SK-MEL-5 (cell line): ENCODE measurements at regions not wholly inside any gene's neighbourhood (a gene's known extent, or its start where the extent isn't known, plus 50 kb on each side); places are given as distances from the start of the nearest gene placed in this dataset.

Experiments
- DNase-seq: peaks from one replicate; pipeline ENCODE4 v3.0.0-alpha.2; 2016; ENCODE audit warnings: low read depth, low spot score
- in situ Hi-C: cut with HindIII; loops from 2 replicates; pipeline ENCODE4 v1.10.0; 2016; ENCODE audit warnings: low sequenced_read_pairs, high pct_unique_total_duplicates, low pct_unique_long_range_greater_than_20kb

DNA sequence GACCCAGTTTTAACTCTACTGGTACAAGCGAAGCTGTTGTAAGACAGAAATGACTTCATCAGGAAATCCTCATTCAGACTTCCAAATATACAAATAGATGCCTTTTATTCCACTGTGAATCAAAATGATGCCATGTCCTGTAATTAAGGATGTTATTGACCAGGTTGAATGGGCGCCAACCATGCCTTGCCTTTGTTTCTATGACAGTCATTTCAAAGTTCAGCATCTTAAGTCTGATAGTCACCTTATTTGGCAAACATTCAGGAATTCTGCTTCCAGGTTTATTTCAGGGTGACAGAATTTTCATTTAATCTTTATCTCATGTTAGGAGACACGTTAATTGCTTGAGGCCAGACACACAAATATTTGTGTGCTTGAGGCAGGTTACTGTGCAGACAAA is 592.8 kb upstream of the JAG1 start:
- in situ Hi-C loops, result no loop called here
- DNase-seq, result no peak

DNA sequence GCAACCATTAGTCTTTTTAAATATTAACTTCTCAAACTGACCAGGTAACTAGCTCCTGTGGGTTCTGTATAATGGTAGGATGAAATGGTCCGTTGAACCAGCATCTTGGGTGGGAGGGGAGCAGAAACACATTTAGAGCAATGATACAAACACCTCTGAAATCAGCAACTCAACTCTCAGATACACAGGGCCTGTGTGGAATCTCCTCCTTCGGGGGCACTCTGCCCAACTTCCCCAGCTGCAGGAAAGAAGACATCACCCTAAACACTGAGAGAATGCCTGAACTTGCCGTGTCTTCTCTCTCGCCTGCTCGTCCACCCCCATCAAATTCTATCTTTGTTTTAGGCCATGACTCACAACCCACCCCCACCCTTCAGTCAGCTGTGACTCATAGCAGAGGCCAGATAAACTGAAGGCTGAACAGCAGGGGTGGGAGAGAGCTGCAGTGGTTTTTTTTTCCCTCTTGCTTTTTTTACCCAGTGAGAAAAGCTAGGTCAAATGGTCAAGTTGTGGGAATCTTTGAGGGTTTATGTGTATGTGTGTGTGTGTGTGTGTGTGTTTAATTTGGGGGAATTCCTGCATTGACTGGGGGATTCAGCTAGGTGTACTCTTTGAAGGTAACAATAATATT is 593.4 kb upstream of the JAG1 start:
- DNase-seq, result peak; percentile 85
- in situ Hi-C loops, result no loop called here

DNA sequence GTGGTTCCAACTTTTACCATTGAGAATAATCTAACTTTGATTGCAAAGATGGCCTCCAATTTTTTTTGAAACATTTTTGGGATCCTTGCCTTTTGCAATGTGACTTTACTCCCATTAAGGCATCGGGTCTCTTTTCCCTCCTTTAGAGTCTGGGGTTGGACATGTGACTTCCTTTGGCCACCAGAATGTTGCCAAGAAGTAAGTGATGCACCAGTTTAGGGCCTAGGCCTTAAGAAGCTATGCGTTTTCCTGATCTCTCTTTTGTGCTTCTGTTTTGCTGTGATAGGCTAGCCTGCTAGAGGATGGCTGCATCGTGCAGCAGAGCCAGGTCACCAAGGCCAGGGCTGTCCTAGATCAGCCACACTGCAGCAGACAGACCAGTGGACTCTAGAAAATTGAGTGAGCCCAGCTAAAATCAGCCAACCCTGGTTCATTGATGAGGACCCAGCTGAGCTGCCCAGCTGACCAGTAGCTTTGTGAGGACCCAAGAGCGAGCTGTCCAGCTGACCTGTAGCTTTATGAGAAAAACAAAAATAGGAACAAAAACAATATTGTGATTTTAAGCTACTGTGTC is 594.0 kb upstream of the JAG1 start:
- in situ Hi-C loops, result no loop called here
- DNase-seq, result no peak

DNA sequence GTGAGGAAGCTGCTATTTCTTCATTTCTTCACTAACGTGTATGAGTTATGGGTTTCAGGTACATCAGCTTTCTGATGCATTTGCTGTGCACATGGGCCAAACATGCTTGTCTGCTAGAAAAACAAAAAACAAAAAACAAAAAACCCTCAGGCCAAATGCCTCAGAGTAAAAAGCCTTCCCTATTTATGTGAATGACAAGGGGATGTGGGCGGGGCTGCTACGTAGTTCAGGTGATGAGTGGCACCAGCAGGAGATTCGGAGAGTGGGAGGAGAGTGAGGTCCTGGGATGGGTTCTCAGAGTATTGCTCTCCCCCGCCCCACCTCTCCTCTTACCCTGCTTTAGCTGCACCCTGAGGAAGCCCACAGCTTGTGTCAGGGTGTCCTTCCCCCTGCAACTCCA is 596.8 kb upstream of the JAG1 start:
- in situ Hi-C loops, result no loop called here
- no peak for DNase-seq

DNA sequence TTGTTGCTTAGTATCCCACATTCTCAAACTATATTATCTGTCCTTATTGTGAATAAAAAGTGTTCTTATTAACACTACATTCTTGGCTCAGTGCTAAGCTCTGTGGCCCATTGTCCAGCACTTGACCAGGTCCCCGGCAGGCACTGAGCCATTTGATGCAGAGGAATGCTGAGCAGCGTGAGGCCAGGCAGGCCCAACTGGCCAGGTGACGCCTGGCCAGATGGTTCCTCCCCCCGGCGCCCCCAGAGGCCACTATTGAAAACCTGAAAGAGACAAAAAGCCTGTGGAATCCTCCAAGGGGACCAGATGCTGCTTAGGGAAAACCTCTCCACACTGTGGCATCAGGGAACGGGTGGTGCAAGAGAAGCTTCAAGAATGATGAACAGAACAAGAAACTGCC is 597.5 kb upstream of the JAG1 start:
- in situ Hi-C loops, result no loop called here
- DNase-seq, result no peak

DNA sequence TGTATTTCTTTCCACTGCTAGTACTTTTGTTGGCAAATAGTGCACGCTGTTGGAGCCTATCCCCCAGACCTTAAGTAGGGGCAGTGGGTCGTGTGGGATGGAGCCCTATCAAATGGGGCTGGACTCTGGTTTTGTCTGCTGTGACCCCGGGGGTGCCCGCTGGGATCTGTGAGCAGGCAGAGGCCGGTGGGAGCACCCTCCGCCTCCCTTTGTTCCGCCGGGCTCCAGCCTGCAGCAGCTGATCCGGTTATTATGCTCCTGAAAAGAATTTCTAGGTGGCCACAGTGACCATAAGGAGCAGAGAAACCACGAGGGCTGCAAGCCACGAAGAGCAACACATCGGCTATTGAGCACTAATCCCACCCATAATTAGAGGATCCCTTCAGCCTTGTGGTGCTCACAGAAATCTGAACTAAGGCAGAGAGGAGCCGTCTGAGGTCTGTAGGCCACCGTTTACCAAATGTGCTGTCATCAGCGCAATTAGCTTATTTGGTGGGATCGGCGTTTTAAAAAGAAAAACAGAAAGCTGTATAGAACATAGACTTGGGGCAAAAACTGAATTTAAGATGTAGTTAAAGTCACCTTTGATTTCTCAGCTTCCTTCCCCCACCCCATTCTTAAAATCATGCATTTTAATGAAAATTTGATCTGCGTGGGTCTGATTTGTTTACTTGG is 598.3 kb upstream of the JAG1 start:
- in situ Hi-C loops, result no loop called here
- no peak for DNase-seq

DNA sequence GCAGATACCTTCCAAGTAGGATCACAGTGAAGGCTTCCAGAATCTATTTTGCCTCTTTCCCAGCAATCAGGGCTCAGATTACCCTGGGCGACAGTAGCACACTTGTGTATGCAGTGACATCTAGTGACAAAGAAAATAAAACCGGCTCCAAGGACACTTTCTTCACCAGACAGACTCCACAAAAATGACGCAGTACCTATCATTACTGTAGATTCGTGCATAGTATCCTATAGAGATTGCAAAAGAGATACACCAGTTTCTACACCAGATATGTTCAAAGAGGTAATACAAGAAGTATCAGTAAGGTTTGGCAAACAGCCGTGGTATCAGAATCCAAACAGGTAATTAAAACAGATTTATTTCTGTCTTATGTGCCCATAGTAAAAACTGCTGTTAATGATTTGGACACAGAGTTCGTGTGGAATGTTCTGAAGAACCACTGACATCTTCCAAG is 600.4 kb upstream of the JAG1 start:
- in situ Hi-C loops, result no loop called here
- DNase-seq, result peak; percentile 91

DNA sequence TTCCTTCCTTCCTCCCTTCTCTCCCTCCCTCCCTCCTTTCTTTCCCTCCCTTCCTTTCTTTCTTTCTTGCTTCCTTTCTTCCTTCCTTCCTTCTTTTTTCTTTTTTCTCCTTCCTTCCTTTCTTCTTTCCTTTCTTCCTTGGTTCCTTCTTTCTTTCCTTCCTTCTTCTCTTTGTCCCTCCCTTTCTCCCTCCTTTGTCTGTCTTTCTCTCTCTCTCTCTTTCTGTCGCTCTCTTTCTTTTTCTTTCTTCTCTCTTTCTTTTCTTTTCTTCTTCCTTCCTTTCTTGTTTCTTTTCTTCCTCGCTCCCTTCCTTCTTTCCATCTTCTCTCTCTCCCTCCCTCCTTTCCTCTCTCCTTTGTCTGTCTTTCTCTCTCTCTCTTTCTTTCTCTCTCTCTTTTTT is 601.9 kb upstream of the JAG1 start:
- DNase-seq, result no peak
- in situ Hi-C loops, result no loop called here

DNA sequence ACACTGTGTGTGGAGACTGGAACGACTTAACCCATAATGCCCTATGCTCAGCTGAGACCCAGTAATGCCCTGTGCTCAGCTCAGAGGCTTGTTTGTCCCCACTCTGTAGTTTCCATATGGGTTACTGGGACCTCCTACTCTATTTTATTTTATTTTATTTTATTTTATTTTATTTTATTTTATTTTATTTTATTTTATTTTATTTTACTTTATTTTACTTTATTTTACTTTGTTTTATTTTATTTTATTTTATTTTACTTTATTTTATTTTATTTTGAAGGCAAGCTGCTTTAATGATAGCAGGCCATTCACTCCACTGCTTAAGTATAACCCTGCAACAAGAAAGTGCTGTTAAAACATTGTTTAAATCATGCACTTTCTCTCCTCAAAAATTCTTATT is 603.4 kb upstream of the JAG1 start:
- in situ Hi-C loops, result no loop called here

DNA sequence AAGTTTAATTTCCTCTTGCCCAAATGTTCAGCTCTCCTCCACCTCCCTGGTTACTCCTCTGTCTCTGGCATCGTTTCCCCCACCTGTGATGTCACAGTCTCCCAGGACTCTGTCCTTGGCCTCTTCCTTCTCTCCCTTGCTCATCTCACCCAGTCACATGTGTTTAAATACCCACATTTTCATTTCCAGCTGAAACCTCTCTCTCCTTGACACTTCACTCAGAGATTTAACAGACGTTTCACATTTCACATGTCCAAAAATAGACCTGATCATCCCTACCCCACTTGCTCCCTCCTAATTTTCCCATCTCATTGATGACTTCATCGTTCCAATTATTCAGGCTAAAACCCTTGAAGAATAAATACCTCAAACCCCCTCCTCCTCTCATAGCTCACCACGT is 604.1 kb upstream of the JAG1 start:
- DNase-seq, result no peak
- in situ Hi-C loops, result no loop called here

More for the DNA sequence above, 603.4 kb upstream of the JAG1 start:
- no peak for DNase-seq

DNA sequence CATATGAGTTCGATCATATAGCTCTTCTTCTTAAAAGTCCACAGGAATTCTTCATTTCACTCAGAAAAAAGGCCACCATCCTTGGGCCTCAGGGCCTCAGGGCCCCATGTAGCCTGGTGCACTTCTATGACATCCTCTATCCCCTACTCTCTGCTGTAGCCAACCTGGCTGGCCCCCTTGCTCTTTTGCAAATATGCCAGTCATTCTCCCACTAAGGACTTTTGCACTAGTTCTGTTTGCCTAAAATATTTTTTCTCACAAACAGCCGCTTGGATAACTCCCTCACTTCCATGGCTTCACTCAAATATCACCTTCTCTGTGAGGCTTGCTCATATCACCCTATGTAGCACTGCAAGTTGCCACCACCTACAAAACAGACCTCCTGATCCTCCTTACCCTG is 604.7 kb upstream of the JAG1 start:
- in situ Hi-C loops, result no loop called here
- no peak for DNase-seq

DNA sequence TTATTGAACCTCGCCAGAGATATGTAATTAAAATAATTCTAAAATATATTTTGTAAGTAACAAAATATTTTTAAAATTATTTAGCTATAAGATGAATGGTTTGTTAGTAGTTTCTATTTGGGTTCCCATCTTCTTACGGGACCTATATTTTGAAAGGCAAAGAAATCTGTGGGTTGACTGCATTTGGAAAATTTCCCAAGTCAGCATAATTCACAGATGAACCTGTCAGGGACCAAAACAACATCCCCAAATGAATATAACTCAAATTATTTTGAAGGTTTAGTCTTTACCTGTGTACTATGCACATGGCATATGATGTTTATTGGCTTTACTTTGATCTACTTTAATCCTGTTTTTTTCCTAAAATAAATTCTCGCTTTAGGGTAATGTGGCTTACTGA is 607.4 kb upstream of the JAG1 start:
- in situ Hi-C loops, result no loop called here

DNA sequence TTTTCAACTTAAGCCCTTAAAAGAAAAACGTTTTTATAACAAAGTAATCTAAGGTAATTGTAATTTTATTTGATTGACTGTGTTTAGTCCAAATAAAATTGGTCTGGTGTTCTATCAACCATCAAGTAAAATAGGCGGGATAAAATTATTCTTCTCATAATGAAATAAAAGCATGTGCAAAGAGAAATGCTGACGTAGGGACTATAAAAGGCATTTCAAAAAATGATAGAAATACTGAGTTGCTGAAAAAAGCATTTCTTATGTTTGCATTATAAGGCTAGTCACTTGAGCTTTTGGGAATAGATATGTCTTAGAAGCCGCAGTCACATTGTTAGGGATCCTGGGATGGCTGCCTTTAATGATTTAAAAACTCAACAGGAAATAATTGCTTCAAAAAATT is 608.0 kb upstream of the JAG1 start:
- DNase-seq, result no peak
- in situ Hi-C loops, result no loop called here

More for the DNA sequence above, 607.4 kb upstream of the JAG1 start:
- DNase-seq, result no peak

DNA sequence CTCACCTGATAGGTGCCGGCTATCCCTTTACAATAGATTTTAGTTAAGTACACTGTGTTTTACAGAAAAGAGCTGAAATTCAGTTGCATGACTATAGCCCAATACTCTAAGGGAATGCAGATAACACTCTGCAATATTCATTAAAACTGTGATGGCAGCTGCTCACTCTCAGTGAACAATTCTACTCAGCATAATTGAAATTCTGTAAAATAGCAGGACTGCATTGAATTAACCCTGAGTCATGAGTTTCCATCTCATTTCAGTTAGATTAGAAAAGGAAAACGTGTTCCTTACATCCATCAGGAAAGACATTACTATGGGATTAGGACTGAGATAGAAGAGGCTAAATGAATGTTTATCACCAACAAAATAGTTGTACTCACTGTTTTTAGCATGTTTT is 613.3 kb upstream of the JAG1 start:
- DNase-seq, result no peak
- in situ Hi-C loops, result no loop called here

DNA sequence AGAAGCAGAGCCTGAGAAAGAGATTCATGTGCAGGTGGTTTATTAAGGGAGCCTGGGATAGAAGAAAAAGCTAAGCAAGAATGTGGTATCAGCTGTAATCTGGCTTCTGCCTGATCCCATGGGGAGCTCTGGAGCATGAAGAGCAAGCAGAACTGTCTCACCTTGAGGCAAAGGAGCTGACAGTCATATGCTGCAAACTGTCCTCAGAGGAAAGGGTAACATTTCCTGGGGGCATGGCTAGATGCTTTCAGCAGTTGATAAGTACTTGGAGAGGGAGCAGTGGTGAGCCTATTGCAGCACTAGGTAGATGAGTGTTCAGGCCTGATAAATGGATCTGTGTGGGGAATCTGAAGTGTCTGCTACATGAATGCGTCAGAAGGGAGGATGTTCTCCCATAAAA is 621.5 kb upstream of the BTBD3 start:
- peak; percentile 16 for DNase-seq

DNA sequence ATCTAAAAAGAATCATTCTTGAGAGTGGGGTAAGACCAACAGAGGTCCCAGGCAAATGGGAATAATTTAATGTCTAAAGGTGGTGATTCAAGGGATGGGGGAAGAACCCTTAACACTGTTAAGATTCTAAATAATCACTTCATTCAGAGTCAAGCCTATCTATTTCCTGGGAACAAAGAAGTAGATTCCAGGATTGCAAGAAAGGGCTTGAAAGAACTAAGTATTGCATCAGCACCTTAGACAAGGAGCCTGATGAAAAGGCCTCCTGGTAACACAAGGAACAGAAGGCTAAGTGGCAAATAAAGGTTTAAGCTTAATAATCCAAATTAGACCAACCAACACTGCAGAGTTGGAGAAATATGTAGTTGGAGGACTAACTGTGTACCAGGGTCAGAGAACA is 620.7 kb upstream of the BTBD3 start:
- DNase-seq, result no peak
- in situ Hi-C loops, result no loop called here

More for the DNA sequence above, 621.5 kb upstream of the BTBD3 start:
- in situ Hi-C loops, result no loop called here

DNA sequence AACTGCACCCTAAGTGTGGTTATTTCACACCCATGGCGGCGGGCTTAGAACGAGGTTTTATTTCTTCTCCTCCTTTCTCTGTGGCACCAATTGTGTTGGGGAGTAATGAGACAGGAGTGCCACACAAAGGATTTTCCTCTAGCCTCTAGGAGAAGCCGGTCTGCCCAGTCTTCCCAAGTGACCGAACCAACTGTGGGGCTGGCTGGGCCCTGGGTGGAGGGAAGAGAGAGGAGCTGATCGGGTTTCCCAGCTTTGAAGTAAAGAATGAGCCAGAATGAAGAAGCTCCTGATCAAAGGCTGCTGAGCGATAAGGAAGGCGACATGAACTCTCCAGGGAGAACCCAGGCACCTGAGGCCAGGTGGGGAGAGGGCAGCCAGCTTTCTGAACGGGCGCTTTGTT is 616.0 kb upstream of the BTBD3 start:
- DNase-seq, result no peak
- in situ Hi-C loops, result no loop called here

DNA sequence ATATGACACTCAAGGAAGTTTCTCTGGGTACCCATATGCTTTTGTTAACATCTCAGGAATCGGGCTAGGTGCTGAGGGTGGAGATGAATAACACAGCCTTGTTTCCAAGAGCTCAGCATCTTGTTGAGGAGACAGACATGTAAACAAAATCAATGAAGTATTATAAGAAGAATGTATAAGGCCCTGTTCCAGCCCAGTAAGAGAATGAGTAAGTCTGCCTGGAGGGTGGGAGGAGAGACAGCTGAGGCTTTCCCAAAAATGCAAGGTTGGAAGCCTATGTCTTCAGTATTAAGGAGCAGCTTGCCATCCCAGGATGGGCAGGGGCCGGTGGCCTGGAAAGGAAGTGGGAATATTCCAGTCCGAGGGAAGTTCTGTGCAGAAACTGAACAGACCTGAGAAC is 615.3 kb upstream of the BTBD3 start:
- no peak for DNase-seq
- in situ Hi-C loops, result no loop called here

DNA sequence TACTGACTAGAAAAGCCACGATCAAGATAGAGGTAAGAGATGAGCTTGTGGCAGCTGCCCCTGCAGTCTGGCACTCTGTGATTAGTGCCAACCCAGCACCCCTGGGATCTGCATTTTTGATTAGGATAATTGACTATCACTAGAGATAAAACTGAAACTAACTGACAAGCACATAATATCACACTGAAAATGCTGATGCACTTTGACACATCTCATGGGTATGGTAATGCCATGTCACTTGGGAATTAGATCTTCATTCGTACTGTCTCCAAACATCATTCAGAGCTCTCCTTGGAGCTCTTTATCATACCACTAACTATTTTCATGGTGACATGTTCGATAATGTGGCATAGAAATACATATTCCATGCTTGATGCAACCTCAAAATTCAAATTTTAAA is 612.9 kb upstream of the BTBD3 start:
- DNase-seq, result no peak
- in situ Hi-C loops, result no loop called here
